ENCODE measurements at regions not wholly inside any gene's neighbourhood (a gene's known extent, or its start where the extent isn't known, plus 50 kb on each side); places are given as distances from the start of the nearest gene placed in this dataset.

DNA sequence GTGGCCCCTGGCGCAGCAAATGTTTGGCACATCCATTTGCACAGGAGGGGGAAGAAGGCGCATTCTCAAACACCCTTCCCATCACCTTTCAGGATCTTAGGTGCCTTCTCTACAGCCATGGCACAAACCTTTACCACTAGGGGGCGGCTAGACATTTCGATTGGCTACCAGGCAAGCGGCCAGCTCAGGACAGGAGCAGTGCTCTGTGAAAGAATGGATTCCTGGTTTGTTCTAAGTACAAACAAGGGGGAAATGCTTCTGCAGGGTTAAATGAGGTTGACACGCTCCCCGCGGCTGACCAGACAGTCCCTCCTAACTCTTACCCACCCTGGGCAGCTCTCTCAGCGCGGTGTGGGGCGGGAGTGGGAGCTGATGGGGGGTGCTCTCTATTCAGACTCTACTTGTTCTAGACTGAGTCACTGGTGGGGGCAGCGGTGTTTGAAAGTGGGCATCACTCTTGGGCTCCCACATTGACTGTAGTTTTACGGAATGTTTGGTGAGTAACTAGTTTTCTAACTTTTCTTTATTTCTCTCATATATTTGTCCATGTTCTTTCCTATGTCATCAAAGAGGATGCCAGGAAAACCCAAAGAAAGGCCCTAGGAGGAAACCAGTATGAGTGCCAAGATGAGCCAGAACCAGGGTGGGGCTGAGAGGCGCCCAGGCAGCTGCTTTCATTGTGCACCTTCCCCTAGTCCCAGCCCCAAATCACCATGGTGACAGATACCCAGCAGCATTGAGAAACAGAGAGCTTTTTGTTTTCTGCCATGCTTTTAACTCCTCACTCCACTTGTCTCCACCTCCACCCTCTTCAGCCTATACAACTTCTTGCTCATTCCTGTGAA is 61.4 kb upstream of the GPR158 start:
- H4K91ac ChIP-seq (ENCODE audit: insufficient read depth, low read depth, low read length) = no peak overlapping the region
- H3K27ac ChIP-seq (ENCODE audit: insufficient read depth, low read length) = no peak overlapping the region
- no peak overlapping the region for H3K14ac ChIP-seq (replicated peaks; ENCODE audit: low read depth, low read length)
- no peak overlapping the region for H3K9ac ChIP-seq (ENCODE audit: low read depth, low read length)
- POLR2A ChIA-PET (ENCODE audit: unreplicated experiment) = no interaction called here
- no peak overlapping the region for H2BK5ac ChIP-seq (ENCODE audit: low read depth, low read length, poor library complexity, severe bottlenecking)
- no peaks in the 10 kb centered on the region for H3K36me3 ChIP-seq (ENCODE audit: control insufficient read depth, insufficient read depth, low read length)
- H3K27me3 ChIP-seq (ENCODE audit: control insufficient read depth, insufficient read depth, low read length) = no peaks in the 10 kb centered on the region
- H2BK120ac ChIP-seq (ENCODE audit: low read depth, low read length) = no peak overlapping the region
- no CpG with 5 or more reads among the region's 14 CpGs for WGBS, 2 experiments (ENCODE audit: extremely low coverage in 2 of 2, insufficient read length in 1 of 2)
- H3K9me1 ChIP-seq (ENCODE audit: insufficient read depth, low read length) = no peaks in the 10 kb centered on the region
- no peak overlapping the region for H3K4me3 ChIP-seq (ENCODE audit: insufficient read depth, low read depth, low read length)
- no peaks in the 10 kb centered on the region for H4K20me1 ChIP-seq (ENCODE audit: insufficient read depth, low read length)
- BruUV-seq (replicated peaks) = no TSS peak
- no peak overlapping the region for H3K56ac ChIP-seq (ENCODE audit: extremely low read depth, insufficient read depth, low read length)
- H3K79me1 ChIP-seq (ENCODE audit: low read depth in 1 of 2, low read length in 2 of 2) = no peaks in the 10 kb centered on the region
- no peaks in the 10 kb centered on the region for H3K4me1 ChIP-seq (ENCODE audit: control insufficient read depth, insufficient read depth, low read length)
- no peak overlapping the region for H3K18ac ChIP-seq (ENCODE audit: low read depth, low read length)
- H2AK5ac ChIP-seq (ENCODE audit: low read depth, low read length) = no peak overlapping the region
- intact Hi-C loops (cut with micrococcal nuclease) = loop anchor here (2.0 to 5.0 kb wide), 2 partner anchors 114 to 1443 kb away; no protein-coding TSS in a partner anchor
- H3K4ac ChIP-seq (ENCODE audit: low read depth, low read length) = no peak overlapping the region
- ATAC-seq (ENCODE audit: low read depth) (peak; percentile 96), DNase-seq (peak; percentile 53)
- no peak overlapping the region for H4K5ac ChIP-seq (ENCODE audit: low read depth, low read length)
- dilution Hi-C loops (cut with HindIII; ENCODE audit: low sequenced_read_pairs, unreplicated experiment) = no loop called here
- no peak overlapping the region for H3K23ac ChIP-seq (ENCODE audit: low read depth, low read length)
- no peak overlapping the region for H4K8ac ChIP-seq (ENCODE audit: low read depth in 2 of 2, low read length in 2 of 2)
- H2BK20ac ChIP-seq (ENCODE audit: low read depth, low read length) = no peak overlapping the region
- H3K4me2 ChIP-seq (ENCODE audit: low read depth, low read length) = no peak overlapping the region
- in situ Hi-C loops (cut with MboI; ENCODE audit: low sequenced_read_pairs) = no loop called here
- H2AK9ac ChIP-seq (replicated peaks; ENCODE audit: low read depth, low read length, poor library complexity) = no peak overlapping the region
- CTCF ChIA-PET = interaction anchor here (0.6 to 1.6 kb wide), 8 partner anchors 10 to 116 kb away, joined by 3 to 5 read pairs (median 4); no protein-coding TSS in a partner anchor
- H2AFZ ChIP-seq (replicated peaks; ENCODE audit: low read length, poor library complexity) = peak overlapping the region; percentile 45
- no peaks in the 10 kb centered on the region for H3K9me3 ChIP-seq (ENCODE audit: control insufficient read depth, insufficient read depth, low read length)
- H2BK15ac ChIP-seq (ENCODE audit: low read depth, low read length) = no peak overlapping the region
- TF ChIP-seq BHLHE40 (IDR thresholded peaks at IDR 0.05; ENCODE audit: low read depth, low read length) = no peak
- TF ChIP-seq SMC3 (IDR thresholded peaks at IDR 0.05; ENCODE audit: low read depth, low read length) = peak; percentile 35; the same call in 1 of the 2 replicates
- no peak for TF ChIP-seq FOS (IDR thresholded peaks at IDR 0.05; ENCODE audit: low read depth, low read length)
- TF ChIP-seq MXI1 (IDR thresholded peaks at IDR 0.05; ENCODE audit: borderline replicate concordance, low read depth, low read length) = no peak
- TF ChIP-seq, protein P1, sequence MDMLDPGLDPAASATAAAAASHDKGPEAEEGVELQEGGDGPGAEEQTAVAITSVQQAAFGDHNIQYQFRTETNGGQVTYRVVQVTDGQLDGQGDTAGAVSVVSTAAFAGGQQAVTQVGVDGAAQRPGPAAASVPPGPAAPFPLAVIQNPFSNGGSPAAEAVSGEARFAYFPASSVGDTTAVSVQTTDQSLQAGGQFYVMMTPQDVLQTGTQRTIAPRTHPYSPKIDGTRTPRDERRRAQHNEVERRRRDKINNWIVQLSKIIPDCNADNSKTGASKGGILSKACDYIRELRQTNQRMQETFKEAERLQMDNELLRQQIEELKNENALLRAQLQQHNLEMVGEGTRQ (IDR thresholded peaks at IDR 0.05; ENCODE audit: low read depth, low read length) = no peak
- TF ChIP-seq RFX5 (IDR thresholded peaks at IDR 0.05; ENCODE audit: low read depth, low read length) = no peak
- TF ChIP-seq RCOR1 (IDR thresholded peaks at IDR 0.05; ENCODE audit: insufficient replicate concordance, low read length) = no peak
- TF ChIP-seq MAFK (IDR thresholded peaks at IDR 0.05; ENCODE audit: low read depth, low read length) = no peak
- no peak for TF ChIP-seq CEBPB (IDR thresholded peaks at IDR 0.05; ENCODE audit: low read depth, low read length)
- TF ChIP-seq RAD21 (IDR thresholded peaks at IDR 0.05; ENCODE audit: low read length) = peak; percentile 41
- TF ChIP-seq, protein P2, sequence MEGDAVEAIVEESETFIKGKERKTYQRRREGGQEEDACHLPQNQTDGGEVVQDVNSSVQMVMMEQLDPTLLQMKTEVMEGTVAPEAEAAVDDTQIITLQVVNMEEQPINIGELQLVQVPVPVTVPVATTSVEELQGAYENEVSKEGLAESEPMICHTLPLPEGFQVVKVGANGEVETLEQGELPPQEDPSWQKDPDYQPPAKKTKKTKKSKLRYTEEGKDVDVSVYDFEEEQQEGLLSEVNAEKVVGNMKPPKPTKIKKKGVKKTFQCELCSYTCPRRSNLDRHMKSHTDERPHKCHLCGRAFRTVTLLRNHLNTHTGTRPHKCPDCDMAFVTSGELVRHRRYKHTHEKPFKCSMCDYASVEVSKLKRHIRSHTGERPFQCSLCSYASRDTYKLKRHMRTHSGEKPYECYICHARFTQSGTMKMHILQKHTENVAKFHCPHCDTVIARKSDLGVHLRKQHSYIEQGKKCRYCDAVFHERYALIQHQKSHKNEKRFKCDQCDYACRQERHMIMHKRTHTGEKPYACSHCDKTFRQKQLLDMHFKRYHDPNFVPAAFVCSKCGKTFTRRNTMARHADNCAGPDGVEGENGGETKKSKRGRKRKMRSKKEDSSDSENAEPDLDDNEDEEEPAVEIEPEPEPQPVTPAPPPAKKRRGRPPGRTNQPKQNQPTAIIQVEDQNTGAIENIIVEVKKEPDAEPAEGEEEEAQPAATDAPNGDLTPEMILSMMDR (conservative IDR thresholded peaks at IDR 0.05; ENCODE audit: low read depth, low read length) = peak; percentile 59
- no peak for TF ChIP-seq POLR2A (IDR thresholded peaks at IDR 0.05; ENCODE audit: low read depth, low read length)
- TF ChIP-seq MAZ (IDR thresholded peaks at IDR 0.05; ENCODE audit: borderline replicate concordance, low read depth, low read length) = no peak
- TF ChIP-seq NFE2L2 (IDR thresholded peaks at IDR 0.05; ENCODE audit: low read depth, low read length) = no peak
- TF ChIP-seq, protein P3, sequence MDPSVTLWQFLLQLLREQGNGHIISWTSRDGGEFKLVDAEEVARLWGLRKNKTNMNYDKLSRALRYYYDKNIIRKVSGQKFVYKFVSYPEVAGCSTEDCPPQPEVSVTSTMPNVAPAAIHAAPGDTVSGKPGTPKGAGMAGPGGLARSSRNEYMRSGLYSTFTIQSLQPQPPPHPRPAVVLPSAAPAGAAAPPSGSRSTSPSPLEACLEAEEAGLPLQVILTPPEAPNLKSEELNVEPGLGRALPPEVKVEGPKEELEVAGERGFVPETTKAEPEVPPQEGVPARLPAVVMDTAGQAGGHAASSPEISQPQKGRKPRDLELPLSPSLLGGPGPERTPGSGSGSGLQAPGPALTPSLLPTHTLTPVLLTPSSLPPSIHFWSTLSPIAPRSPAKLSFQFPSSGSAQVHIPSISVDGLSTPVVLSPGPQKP (IDR thresholded peaks at IDR 0.05; ENCODE audit: borderline replicate concordance, low read depth, low read length) = no peak

Measured in IMR-90 (cell line).